GM21423 (cell line): ENCODE measurements at regions not wholly inside any gene's neighbourhood (a gene's known extent, or its start where the extent isn't known, plus 50 kb on each side); places are given as distances from the start of the nearest gene placed in this dataset.

ENCODE experiments used
- ATAC-seq: cut with Tn5 transposase; IDR thresholded peaks from one replicate; pipeline ENCODE4 v1.9.1; 2021; ENCODE audit warnings: mild to moderate bottlenecking, moderate library complexity; ENCODE audit not compliant: unreplicated experiment

- no peak for ATAC-seq
Measured at GRCh38 chr18:24773101-24773500, 312.7 kb downstream of the HRH4 start.

GRCh38 chr18:24776019-24776418 lies 315.6 kb downstream of the HRH4 start:
- ATAC-seq, result no peak

GRCh38 chr18:24778810-24779418 lies 318.5 kb downstream of the HRH4 start:
- no peak for ATAC-seq

GRCh38 chr18:24782566-24782965 lies 322.1 kb downstream of the HRH4 start:
- no peak for ATAC-seq

GRCh38 chr18:24785019-24785418 lies 324.6 kb downstream of the HRH4 start:
- no peak for ATAC-seq

GRCh38 chr18:24786027-24786426 lies 325.6 kb downstream of the HRH4 start:
- ATAC-seq, result no peak

GRCh38 chr18:24790347-24790746 lies 329.9 kb downstream of the HRH4 start:
- ATAC-seq, result no peak

- no peak for ATAC-seq
Measured at GRCh38 chr18:24791751-24792545, 331.5 kb downstream of the HRH4 start.

- no peak for ATAC-seq
Measured at GRCh38 chr18:24793742-24794141, 333.3 kb downstream of the HRH4 start.

GRCh38 chr18:24795129-24795528 lies 334.7 kb downstream of the HRH4 start:
- no peak for ATAC-seq

GRCh38 chr18:24797981-24798380 lies 337.5 kb downstream of the HRH4 start:
- ATAC-seq, result no peak

- no peak for ATAC-seq
Measured at GRCh38 chr18:24799176-24799575, 338.7 kb downstream of the HRH4 start.

GRCh38 chr18:24799720-24800119 lies 339.3 kb downstream of the HRH4 start:
- no peak for ATAC-seq

GRCh38 chr18:24801001-24801400 lies 340.6 kb downstream of the HRH4 start:
- no peak for ATAC-seq

- ATAC-seq, result no peak
Measured at GRCh38 chr18:24802456-24802855, 342.0 kb downstream of the HRH4 start.

- ATAC-seq, result no peak
Measured at GRCh38 chr18:24805156-24805555, 344.7 kb downstream of the HRH4 start.

GRCh38 chr18:24809173-24809950 lies 348.9 kb downstream of the HRH4 start:
- no peak for ATAC-seq

- ATAC-seq, result no peak
Measured at GRCh38 chr18:24810561-24811305, 350.3 kb downstream of the HRH4 start.

- ATAC-seq, result no peak
Measured at GRCh38 chr18:24811950-24812681, 351.7 kb downstream of the HRH4 start.

GRCh38 chr18:24814521-24814920 lies 354.1 kb downstream of the HRH4 start:
- ATAC-seq, result no peak
